CD1c-positive myeloid dendritic cell (primary cell): ENCODE measurements at regions not wholly inside any gene's neighbourhood (a gene's known extent, or its start where the extent isn't known, plus 50 kb on each side); places are given as distances from the start of the nearest gene placed in this dataset.

ENCODE experiments used
- DNase-seq: peaks from one replicate; pipeline ENCODE4 v3.0.0-alpha.2; 2016; ENCODE audit errors: extremely low spot score

GRCh38 chr3:127351775-127352350, 64.0 kb upstream of the PRR20G start:
- no peak for DNase-seq

DNA sequence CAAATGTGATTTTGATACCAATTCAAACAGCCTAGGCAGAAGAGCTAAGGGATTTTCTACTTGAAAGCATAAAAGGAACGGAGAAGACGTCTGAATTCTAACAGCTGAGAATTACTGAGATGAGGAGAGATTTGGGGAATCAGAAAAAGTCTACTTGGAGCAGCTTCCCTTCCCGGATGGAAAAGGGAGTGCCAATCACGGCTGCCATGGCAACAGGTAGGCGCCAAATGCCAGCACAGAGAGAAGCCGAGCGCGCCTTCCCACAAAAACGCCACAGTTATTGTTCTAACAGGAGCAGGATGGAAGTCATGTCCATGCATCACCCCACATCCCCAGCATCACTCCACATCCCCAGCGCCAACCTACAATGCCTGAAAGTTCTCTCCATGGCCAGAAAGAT, 63.5 kb upstream of the PRR20G start:
- DNase-seq: no peak

GRCh38 chr3:127350172-127351050, 62.6 kb upstream of the PRR20G start:
- DNase-seq: no peak

DNA sequence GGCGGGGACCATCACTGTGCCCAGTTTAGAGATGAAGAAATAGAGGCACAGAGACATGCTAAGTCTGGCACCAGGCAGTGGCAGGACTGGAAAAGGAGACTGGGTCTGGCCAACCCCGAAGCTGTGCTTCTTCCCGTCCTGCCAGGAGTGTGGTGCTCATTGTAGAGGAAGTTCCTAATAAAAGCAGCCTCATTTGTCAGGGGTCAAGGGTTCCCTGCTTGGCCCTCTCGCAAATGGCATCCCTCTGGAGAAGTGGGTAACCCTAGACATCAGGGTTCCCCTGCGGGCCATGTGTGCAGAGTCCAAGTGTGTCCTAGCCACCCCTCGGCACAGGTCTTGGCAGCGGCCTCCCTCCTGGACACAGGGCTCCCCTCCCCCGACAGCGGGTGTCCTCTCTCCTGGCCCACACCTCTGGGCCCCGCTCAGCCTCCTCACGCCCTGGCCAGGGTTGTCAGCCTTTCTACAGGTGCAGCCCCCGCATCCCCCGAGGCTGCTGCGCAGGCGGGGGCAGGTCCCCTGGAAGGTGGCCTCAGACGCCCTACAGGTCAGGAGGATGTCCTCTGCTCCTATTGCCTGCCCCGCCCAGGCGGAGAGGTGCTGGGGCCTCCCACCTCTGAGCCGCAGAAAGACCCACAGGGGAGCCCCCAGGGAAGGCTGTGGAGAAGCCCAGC, 61.8 kb upstream of the PRR20G start:
- no peak for DNase-seq

GRCh38 chr3:127342735-127343134, 54.9 kb upstream of the PRR20G start:
- no peak for DNase-seq

GRCh38 chr3:127339928-127340861, 52.3 kb upstream of the PRR20G start:
- DNase-seq: no peak

GRCh38 chr3:127339016-127339415, 51.2 kb upstream of the PRR20G start:
- no peak for DNase-seq

DNA sequence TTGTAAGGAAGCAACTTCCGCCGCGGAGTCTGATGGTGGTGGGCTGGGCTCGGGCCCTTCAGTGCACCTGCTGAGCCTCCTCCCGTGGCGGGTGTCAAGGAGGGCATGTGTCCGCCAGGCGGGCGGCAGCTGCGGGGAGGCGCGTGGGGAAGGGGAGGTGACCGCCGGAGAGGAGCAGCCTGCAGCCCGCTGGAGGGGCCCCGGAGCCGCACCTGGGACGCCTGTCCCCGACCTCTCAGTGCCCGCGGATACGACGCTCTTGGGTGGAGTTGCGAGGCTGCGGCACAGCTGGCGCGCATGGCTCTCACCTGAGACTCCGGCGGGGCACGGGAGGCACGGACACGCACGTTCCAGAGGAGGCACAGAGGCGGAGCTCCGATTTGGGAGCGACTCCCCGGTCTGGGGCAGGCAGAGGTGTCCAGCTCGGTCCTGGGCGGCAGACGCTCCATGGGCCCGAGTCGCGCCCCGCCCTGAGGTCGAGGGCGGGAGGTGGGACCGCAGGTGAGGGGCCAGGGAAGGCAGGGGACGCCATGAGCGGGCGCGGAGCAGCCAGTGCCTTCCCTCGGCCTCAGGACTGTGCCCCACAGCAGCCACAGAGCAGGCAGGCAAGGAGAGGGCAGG, 50.2 kb upstream of the PRR20G start:
- DNase-seq: no peak
